Peyer's patch (tissue), 4 donors: ENCODE measurements at regions not wholly inside any gene's neighbourhood (a gene's known extent, or its start where the extent isn't known, plus 50 kb on each side); places are given as distances from the start of the nearest gene placed in this dataset.

Source experiments
- POLR2A ChIP-seq, 2 donors: fragments of 450-650 bp; IDR thresholded peaks; one replicate each; pipeline ENCODE4 v1.5.1; 2017; ENCODE audit warnings: antibody characterized with exemption in 2 of 2, mild to moderate bottlenecking in 2 of 2, moderate library complexity in 2 of 2
- TF ChIP-seq, protein P1 (sequence below), 6 experiments: fragments of 450-650 bp in 4 of 6; fragments of 200-600 bp in 2 of 6; sonication (generic) in 1 of 6; IDR thresholded peaks; one replicate each; pipeline ENCODE4 v1.5.1; 2017 to 2019; ENCODE audit warnings: antibody characterized with exemption in 6 of 6, mild to moderate bottlenecking in 3 of 6, moderate library complexity in 1 of 6

DNA sequence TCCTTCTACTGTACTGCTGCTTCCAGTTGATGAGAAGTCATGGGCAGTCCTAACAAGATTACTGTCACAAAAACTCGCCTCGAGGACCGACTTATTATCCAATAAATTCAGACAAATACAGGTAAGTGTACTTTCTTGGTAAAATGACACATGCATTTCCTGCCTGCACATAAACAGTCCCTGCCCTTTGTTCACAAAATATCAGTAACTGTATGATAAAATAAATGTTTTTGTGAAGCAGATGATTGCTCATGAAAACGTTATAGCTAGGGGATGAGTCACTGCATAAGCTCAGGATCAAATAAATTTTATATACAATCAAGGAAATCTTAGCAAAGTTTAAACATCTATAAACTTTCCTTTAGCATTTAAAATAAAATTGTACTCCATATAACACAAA, 164.5 kb upstream of the RIPOR2 start:
- TF ChIP-seq, protein P1, sequence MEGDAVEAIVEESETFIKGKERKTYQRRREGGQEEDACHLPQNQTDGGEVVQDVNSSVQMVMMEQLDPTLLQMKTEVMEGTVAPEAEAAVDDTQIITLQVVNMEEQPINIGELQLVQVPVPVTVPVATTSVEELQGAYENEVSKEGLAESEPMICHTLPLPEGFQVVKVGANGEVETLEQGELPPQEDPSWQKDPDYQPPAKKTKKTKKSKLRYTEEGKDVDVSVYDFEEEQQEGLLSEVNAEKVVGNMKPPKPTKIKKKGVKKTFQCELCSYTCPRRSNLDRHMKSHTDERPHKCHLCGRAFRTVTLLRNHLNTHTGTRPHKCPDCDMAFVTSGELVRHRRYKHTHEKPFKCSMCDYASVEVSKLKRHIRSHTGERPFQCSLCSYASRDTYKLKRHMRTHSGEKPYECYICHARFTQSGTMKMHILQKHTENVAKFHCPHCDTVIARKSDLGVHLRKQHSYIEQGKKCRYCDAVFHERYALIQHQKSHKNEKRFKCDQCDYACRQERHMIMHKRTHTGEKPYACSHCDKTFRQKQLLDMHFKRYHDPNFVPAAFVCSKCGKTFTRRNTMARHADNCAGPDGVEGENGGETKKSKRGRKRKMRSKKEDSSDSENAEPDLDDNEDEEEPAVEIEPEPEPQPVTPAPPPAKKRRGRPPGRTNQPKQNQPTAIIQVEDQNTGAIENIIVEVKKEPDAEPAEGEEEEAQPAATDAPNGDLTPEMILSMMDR (IDR thresholded peaks at IDR 0.05), result no peak
- no peak for TF ChIP-seq POLR2A (IDR thresholded peaks at IDR 0.05)
